H9 (cell line): ENCODE measurements at regions not wholly inside any gene's neighbourhood (a gene's known extent, or its start where the extent isn't known, plus 50 kb on each side); places are given as distances from the start of the nearest gene placed in this dataset.

Experiments
- DNase-seq: peaks from one replicate; pipeline ENCODE4 v3.0.0-alpha.2; 2017
- H2AFZ ChIP-seq: one replicate; pipeline ENCODE4 v1.6.1; 2013; ENCODE audit warnings: mild to moderate bottlenecking, low read length, control low read depth, moderate library complexity
- H2AK5ac ChIP-seq: 2 replicates; pipeline ENCODE4 v1.6.1; 2013; ENCODE audit warnings: low read length, control low read depth, mixed read lengths; ENCODE audit not compliant: insufficient read length
- H2BK120ac ChIP-seq: one replicate; pipeline ENCODE4 v1.6.1; 2013; ENCODE audit warnings: low read depth, mild to moderate bottlenecking, low read length, control low read depth, inconsistent platforms; ENCODE audit not compliant: poor library complexity, severe bottlenecking
- H2BK12ac ChIP-seq: 2 replicates; pipeline ENCODE4 v1.6.1; 2013; ENCODE audit warnings: low read length, control low read depth, mixed read lengths, low read depth; ENCODE audit not compliant: insufficient read length
- H2BK15ac ChIP-seq: 2 replicates; pipeline ENCODE4 v1.6.1; 2013; ENCODE audit warnings: low read depth, low read length, control low read depth
- H2BK20ac ChIP-seq: one replicate; pipeline ENCODE4 v1.6.1; 2013; ENCODE audit warnings: low read depth, mild to moderate bottlenecking, low read length, control low read depth, inconsistent platforms; ENCODE audit not compliant: poor library complexity, severe bottlenecking
- H2BK5ac ChIP-seq: 2 replicates; pipeline ENCODE4 v1.6.1; 2013; ENCODE audit warnings: low read length, control low read depth, mixed read lengths; ENCODE audit not compliant: insufficient read length
- H3K14ac ChIP-seq: 2 replicates; pipeline ENCODE4 v1.6.1; 2013; ENCODE audit warnings: low read length, control low read depth; ENCODE audit not compliant: insufficient read depth
- H3K18ac ChIP-seq: 2 replicates; pipeline ENCODE4 v1.6.1; 2013; ENCODE audit warnings: low read depth, mild to moderate bottlenecking, mixed read lengths, low read length, control low read depth; ENCODE audit not compliant: insufficient read length
- H3K23ac ChIP-seq: 2 replicates; pipeline ENCODE4 v1.6.1; 2013; ENCODE audit warnings: low read length, control low read depth, mixed read lengths, low read depth; ENCODE audit not compliant: insufficient read length
- H3K23me2 ChIP-seq: 2 replicates; pipeline ENCODE4 v1.6.1; 2013; ENCODE audit warnings: low read depth, mild to moderate bottlenecking, mixed read lengths, low read length, control low read depth; ENCODE audit not compliant: insufficient read length, poor library complexity, severe bottlenecking
- H3K27ac ChIP-seq: 2 replicates; pipeline ENCODE4 v1.5.1; 2013; ENCODE audit warnings: low read length, control low read depth, mixed read lengths, low read depth; ENCODE audit not compliant: insufficient read length
- H3K27me3 ChIP-seq: 2 replicates; pipeline ENCODE4 v1.6.1; 2013; ENCODE audit warnings: low read length, control low read depth, inconsistent platforms; ENCODE audit not compliant: insufficient read depth
- H3K4ac ChIP-seq: 2 replicates; pipeline ENCODE4 v1.6.1; 2013; ENCODE audit warnings: low read depth, mild to moderate bottlenecking, control low read depth, inconsistent platforms, low read length, moderate library complexity
- H3K4me1 ChIP-seq: 2 replicates; pipeline ENCODE4 v1.6.1; 2013; ENCODE audit warnings: low read length, control low read depth, inconsistent platforms; ENCODE audit not compliant: insufficient read depth
- H3K4me2 ChIP-seq: 2 replicates; pipeline ENCODE4 v1.6.1; 2013; ENCODE audit warnings: low read length, control low read depth, mixed read lengths; ENCODE audit not compliant: insufficient read length, insufficient read depth
- H3K56ac ChIP-seq: 2 replicates; pipeline ENCODE4 v1.6.1; 2013; ENCODE audit warnings: low read depth, mild to moderate bottlenecking, mixed read lengths, low read length, control low read depth; ENCODE audit not compliant: insufficient read length
- H3K79me1 ChIP-seq: 2 replicates; pipeline ENCODE4 v1.6.1; 2013; ENCODE audit warnings: low read depth, mild to moderate bottlenecking, moderate library complexity, low read length, control low read depth, inconsistent platforms; ENCODE audit not compliant: insufficient read depth, poor library complexity, severe bottlenecking
- H3K79me2 ChIP-seq: 2 replicates; pipeline ENCODE4 v1.6.1; 2013; ENCODE audit warnings: low read length, control low read depth, inconsistent platforms; ENCODE audit not compliant: insufficient read depth
- H3K9ac ChIP-seq: 2 replicates; pipeline ENCODE4 v1.6.1; 2013; ENCODE audit warnings: low read length, control low read depth, mixed read lengths; ENCODE audit not compliant: insufficient read length; ENCODE audit errors: extremely low read depth
- H3K9me3 ChIP-seq: one replicate; pipeline ENCODE4 v1.6.1; 2013; ENCODE audit warnings: low read depth, low read length, inconsistent platforms; ENCODE audit not compliant: control insufficient read depth
- H3T11ph ChIP-seq: one replicate; pipeline ENCODE4 v1.6.1; 2013; ENCODE audit warnings: mild to moderate bottlenecking, low read length, control low read depth, inconsistent platforms
- H4K20me1 ChIP-seq: one replicate; pipeline ENCODE4 v1.6.1; 2013; ENCODE audit not compliant: control insufficient read depth, insufficient read length, insufficient read depth
- H4K5ac ChIP-seq: 2 replicates; pipeline ENCODE4 v1.6.1; 2013; ENCODE audit warnings: low read depth, mild to moderate bottlenecking, mixed read lengths, low read length, control low read depth; ENCODE audit not compliant: insufficient read length
- H4K8ac ChIP-seq: replicated peaks from 2 replicates; pipeline ENCODE4 v1.6.1; 2013; ENCODE audit warnings: low read length, control low read depth, mixed read lengths, low read depth; ENCODE audit not compliant: insufficient read length
- H4K91ac ChIP-seq: 2 replicates; pipeline ENCODE4 v1.6.1; 2013; ENCODE audit warnings: low read depth, mild to moderate bottlenecking, moderate library complexity, mixed read lengths, low read length, control low read depth; ENCODE audit not compliant: insufficient read length
- H3K27ac Mint-ChIP-seq, 3 experiments: 2 replicates in 2 of 3; 3 replicates in 1 of 3; pipeline ENCODE4 v1.8.0; 2020 to 2021; ENCODE audit warnings: mixed read lengths in 3 of 3, mild to moderate bottlenecking in 1 of 3, moderate library complexity in 1 of 3
- H3K27me3 Mint-ChIP-seq: 2 replicates; pipeline ENCODE4 v1.8.0; 2021; ENCODE audit warnings: low read depth, mild to moderate bottlenecking, moderate library complexity, mixed read lengths
- H3K36me3 Mint-ChIP-seq, 3 experiments: 2 replicates in 2 of 3; 3 replicates in 1 of 3; pipeline ENCODE4 v1.8.0; 2020 to 2021; ENCODE audit warnings: low read depth in 3 of 3, mixed read lengths in 3 of 3; ENCODE audit not compliant: insufficient read depth in 1 of 3
- H3K4me1 Mint-ChIP-seq, 2 experiments: 2 replicates each; pipeline ENCODE4 v1.8.0; 2020; ENCODE audit warnings: mixed read lengths in 2 of 2
- H3K4me3 Mint-ChIP-seq, 2 experiments: 2 replicates in 1 of 2; 3 replicates in 1 of 2; pipeline ENCODE4 v1.8.0; 2020 to 2021; ENCODE audit warnings: mild to moderate bottlenecking in 2 of 2, mixed read lengths in 2 of 2, moderate library complexity in 1 of 2
- H3K9me3 Mint-ChIP-seq, 2 experiments: 2 replicates in 1 of 2; 3 replicates in 1 of 2; pipeline ENCODE4 v1.8.0; 2020; ENCODE audit warnings: mild to moderate bottlenecking in 2 of 2, mixed read lengths in 2 of 2, moderate library complexity in 1 of 2
- CTCF ChIP-seq: fragments of 200-600 bp; sonication (generic); conservative IDR thresholded peaks from 3 replicates; pipeline ENCODE4 v1.8.0; 2021; ENCODE audit warnings: antibody characterized with exemption, mild to moderate bottlenecking
- WGBS: extraction: QIAGEN DNeasy Blood & Tissue Kit; methylation state at CpG from one replicate; pipeline ENCODE4 v1.1.7; 2013; ENCODE audit warnings: missing lambda C conversion rate, low lambda C conversion rate, mixed read lengths; ENCODE audit not compliant: insufficient read length; ENCODE audit errors: extremely low coverage; 5-methylcytosine and 5-hydroxymethylcytosine counted together

DNA sequence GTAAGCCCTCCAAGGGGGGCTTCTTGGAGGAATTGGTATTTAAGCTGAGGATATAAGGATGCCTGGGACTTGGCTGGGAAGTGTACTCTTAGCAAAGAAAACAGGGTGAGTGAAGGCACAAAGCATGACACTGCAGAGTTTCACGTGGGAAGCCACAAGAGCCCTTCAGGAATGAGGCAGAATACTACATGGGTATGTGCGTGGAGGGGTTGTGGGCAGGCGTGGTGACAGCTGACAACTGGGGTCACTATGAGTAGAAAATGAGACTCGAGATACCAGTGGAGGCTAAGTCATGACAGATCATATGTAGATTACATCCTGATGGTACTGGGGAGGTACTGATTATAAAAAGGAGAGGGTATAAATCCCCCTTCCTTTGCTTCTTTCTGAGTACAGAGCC is 78.1 kb upstream of the XYLT1 start:
- Mint-ChIP-seq H3K27me3 (peaks cover 2% of the 10 kb centered on the region; the same call in 1 of the 2 replicates), H3K9me3 (peaks cover 0 to 3% of the 10 kb centered on the region in 2 experiments; a peak in 1 of 5 replicates), H3K27ac (no peak overlapping the region), H3K4me3 (no peak overlapping the region), H3K4me1 (no peaks in the 10 kb centered on the region), H3K36me3 (no peaks in the 10 kb centered on the region)
- Histone ChIP-seq H2AFZ (no peak overlapping the region), H2BK120ac (no peak overlapping the region), H2BK20ac (no peak overlapping the region), H3K14ac (no peak overlapping the region), H3K79me2 (no peaks in the 10 kb centered on the region), H3K79me1 (no peaks in the 10 kb centered on the region), H3T11ph (no peak overlapping the region), H3K23ac (no peak overlapping the region), H3K18ac (no peak overlapping the region), H4K5ac (no peak overlapping the region), H2AK5ac (no peak overlapping the region), H2BK12ac (no peak overlapping the region), H3K9ac (no peak overlapping the region), H4K8ac (no peak overlapping the region), H2BK15ac (no peak overlapping the region), H4K91ac (no peak overlapping the region), H3K9me3 (no peaks in the 10 kb centered on the region), H3K23me2 (no peaks in the 10 kb centered on the region), H3K27me3 (no peaks in the 10 kb centered on the region), H3K4me2 (no peak overlapping the region), H3K27ac (no peak overlapping the region), H3K4ac (no peak overlapping the region), H2BK5ac (no peak overlapping the region), H4K20me1 (no peaks in the 10 kb centered on the region), H3K4me1 (no peaks in the 10 kb centered on the region), H3K56ac (no peak overlapping the region)
- no peak for DNase-seq
- no CpG with 5 or more reads among the region's 4 CpGs for WGBS
- no peak for TF ChIP-seq CTCF
